CD14-positive monocyte (primary cell): ENCODE measurements at regions not wholly inside any gene's neighbourhood (a gene's known extent, or its start where the extent isn't known, plus 50 kb on each side); places are given as distances from the start of the nearest gene placed in this dataset.

Experiments
- DNase-seq, 3 donors: peaks; one replicate each; pipeline ENCODE4 v3.0.0-alpha.2; 2011 to 2022
- H2AFZ ChIP-seq: 2 replicates; pipeline ENCODE4 v1.6.0; 2012; ENCODE audit warnings: mild to moderate bottlenecking, low read depth, low read length, inconsistent platforms; ENCODE audit not compliant: insufficient read depth, poor library complexity, severe bottlenecking
- H3K27ac ChIP-seq, 2 donors: 1 replicate in 1 of 2; 2 replicates in 1 of 2; pipeline ENCODE4 v1.5.1; 2012 to 2013; ENCODE audit warnings: low read length in 2 of 2, control low read depth in 1 of 2, inconsistent platforms in 1 of 2, low read depth in 1 of 2, mild to moderate bottlenecking in 1 of 2
- H3K27me3 ChIP-seq, 2 donors: one replicate each; pipeline versions ENCODE4 v1.6.0 to v1.6.1; 2011 to 2013; ENCODE audit warnings: low read length in 2 of 2; ENCODE audit not compliant: control insufficient read depth in 2 of 2, insufficient read depth in 2 of 2
- H3K36me3 ChIP-seq, 2 donors: replicated peaks in 1 of 2; 1 replicate in 1 of 2; 2 replicates in 1 of 2; pipeline versions ENCODE4 v1.5.1 to v1.6.1; 2012 to 2013; ENCODE audit warnings: low read length in 2 of 2, control low read depth in 1 of 2, inconsistent platforms in 1 of 2, mild to moderate bottlenecking in 1 of 2; ENCODE audit not compliant: insufficient read depth in 2 of 2, control insufficient read depth in 1 of 2
- H3K4me1 ChIP-seq, 2 donors: 1 replicate in 1 of 2; 2 replicates in 1 of 2; pipeline versions ENCODE4 v1.5.1 to v1.6.1; 2012 to 2013; ENCODE audit warnings: low read length in 2 of 2, control low read depth in 1 of 2, inconsistent platforms in 1 of 2, mild to moderate bottlenecking in 1 of 2, moderate library complexity in 1 of 2; ENCODE audit not compliant: insufficient read depth in 2 of 2, control insufficient read depth in 1 of 2
- H3K4me2 ChIP-seq: replicated peaks from 2 replicates; pipeline ENCODE3; 2012; ENCODE audit warnings: low read length, moderate library complexity, mild to moderate bottlenecking; ENCODE audit not compliant: poor library complexity, severe bottlenecking; ENCODE audit errors: extremely low read depth
- H3K4me3 ChIP-seq, 3 experiments: fragments of 200-600 bp in 1 of 3; sonication (generic) in 1 of 3; replicated peaks in 1 of 3; 1 replicate in 2 of 3; 2 replicates in 1 of 3; pipeline ENCODE4 v1.5.1; 2011 to 2013; ENCODE audit warnings: low read length in 3 of 3, mild to moderate bottlenecking in 3 of 3, control low read depth in 2 of 3, low read depth in 2 of 3, inconsistent platforms in 1 of 3, moderate library complexity in 1 of 3
- H3K79me2 ChIP-seq: 2 replicates; pipeline ENCODE4 v1.6.0; 2012; ENCODE audit warnings: mild to moderate bottlenecking, control low read depth, inconsistent platforms, low read length, moderate library complexity; ENCODE audit not compliant: insufficient read depth
- H3K9ac ChIP-seq: 2 replicates; pipeline ENCODE4 v1.6.0; 2017; ENCODE audit warnings: low read length, mild to moderate bottlenecking; ENCODE audit not compliant: insufficient read depth, poor library complexity, severe bottlenecking
- H3K9me3 ChIP-seq, 2 donors: replicated peaks in 1 of 2; 1 replicate in 1 of 2; 2 replicates in 1 of 2; pipeline versions ENCODE4 v1.5.1 to v1.6.1; 2012 to 2013; ENCODE audit warnings: low read length in 2 of 2, control low read depth in 1 of 2; ENCODE audit not compliant: control insufficient read depth in 1 of 2, insufficient read depth in 1 of 2
- H4K20me1 ChIP-seq: 2 replicates; pipeline ENCODE4 v1.6.0; 2012; ENCODE audit warnings: mild to moderate bottlenecking, low read length, control low read depth, moderate library complexity; ENCODE audit not compliant: insufficient read depth
- H3K27ac Mint-ChIP-seq, 7 donors: one replicate each; pipeline ENCODE4 v1.8.0; 2020; ENCODE audit warnings: mild to moderate bottlenecking in 7 of 7, mixed read lengths in 7 of 7, moderate library complexity in 6 of 7, inconsistent platforms in 2 of 7
- H3K27me3 Mint-ChIP-seq, 3 donors: one replicate each; pipeline ENCODE4 v1.8.0; 2021 to 2022; ENCODE audit warnings: low read depth in 3 of 3, mild to moderate bottlenecking in 3 of 3, mixed read lengths in 3 of 3, moderate library complexity in 3 of 3, inconsistent platforms in 1 of 3
- H3K36me3 Mint-ChIP-seq, 2 donors: one replicate each; pipeline ENCODE4 v1.8.0; 2020; ENCODE audit warnings: mixed read lengths in 2 of 2, inconsistent platforms in 1 of 2, mild to moderate bottlenecking in 1 of 2
- H3K4me1 Mint-ChIP-seq: one replicate; pipeline ENCODE4 v1.8.0; 2020; ENCODE audit warnings: mild to moderate bottlenecking, mixed read lengths
- H3K4me3 Mint-ChIP-seq, 2 donors: one replicate each; pipeline ENCODE4 v1.8.0; 2020; ENCODE audit warnings: mild to moderate bottlenecking in 2 of 2, mixed read lengths in 2 of 2, moderate library complexity in 1 of 2
- H3K9me3 Mint-ChIP-seq, 7 donors: one replicate each; pipeline ENCODE4 v1.8.0; 2020 to 2022; ENCODE audit warnings: mixed read lengths in 7 of 7, mild to moderate bottlenecking in 6 of 7, moderate library complexity in 6 of 7, inconsistent platforms in 2 of 7
- CTCF ChIP-seq: fragments of 200-600 bp; IDR thresholded peaks from one replicate; pipeline ENCODE4 v1.8.0; 2022; ENCODE audit warnings: antibody characterized with exemption, mild to moderate bottlenecking
- WGBS: methylation state at CpG from one replicate; pipeline ENCODE4 v1.1.5; 2013; ENCODE audit warnings: missing lambda C conversion rate; ENCODE audit not compliant: insufficient coverage; 5-methylcytosine and 5-hydroxymethylcytosine counted together
- intact Hi-C, 2 donors: fragments of 100-400 bp; cut with micrococcal nuclease; formaldehyde crosslinking; loops; one replicate each; pipeline versions ENCODE4 v1.15.0 to v1.15.1; 2023

GRCh38 chr11:44417731-44418455, 108.0 kb upstream of the ALX4 start:
- Histone ChIP-seq H3K27me3 (peaks cover 1 to 4% of the 10 kb centered on the region in 2 donors), H4K20me1 (no peaks in the 10 kb centered on the region), H3K4me3 (no peak overlapping the region), H3K79me2 (no peaks in the 10 kb centered on the region), H3K4me2 (no peak overlapping the region), H3K36me3 (no peaks in the 10 kb centered on the region), H3K9me3 (no peaks in the 10 kb centered on the region), H3K9ac (no peak overlapping the region), H3K27ac (no peak overlapping the region), H2AFZ (no peak overlapping the region), H3K4me1 (no peaks in the 10 kb centered on the region)
- Mint-ChIP-seq H3K9me3 (peaks cover 0 to 5% (median 1%) of the 10 kb centered on the region in 7 donors), H3K4me3 (no peak overlapping the region), H3K27ac (no peak overlapping the region), H3K4me1 (no peaks in the 10 kb centered on the region), H3K36me3 (no peaks in the 10 kb centered on the region), H3K27me3 (peaks cover 9 to 16% (median 14%) of the 10 kb centered on the region in 3 donors)
- intact Hi-C loops = no loop called here
- WGBS = 100% methylated on average over 6 of the region's 7 CpGs
- no peak for TF ChIP-seq CTCF
- no peak for DNase-seq

DNA sequence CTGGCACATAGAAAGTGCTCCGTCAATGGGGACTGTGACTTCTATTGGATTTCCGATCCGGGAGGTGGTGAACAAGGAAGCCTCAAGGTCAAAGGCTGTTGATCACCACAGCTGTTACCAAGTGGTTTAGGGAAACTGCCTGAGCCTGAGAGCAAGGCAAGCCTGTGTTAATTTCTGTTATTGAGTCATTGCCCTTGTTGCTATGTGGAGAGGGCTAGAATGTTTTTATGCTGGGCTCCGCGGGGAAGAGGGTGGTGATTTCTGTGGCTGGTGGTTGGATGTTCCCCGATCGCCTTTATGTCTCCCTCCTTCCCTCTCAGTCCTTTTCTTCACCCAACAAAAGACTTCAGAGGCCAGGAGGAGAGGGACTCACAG, 108.5 kb upstream of the ALX4 start:
- Histone ChIP-seq H3K36me3 (no peaks in the 10 kb centered on the region), H3K9me3 (no peaks in the 10 kb centered on the region), H3K27ac (no peak overlapping the region), H3K4me1 (no peaks in the 10 kb centered on the region), H3K9ac (no peak overlapping the region), H3K4me2 (no peak overlapping the region), H3K27me3 (no peaks in the 10 kb centered on the region), H2AFZ (no peak overlapping the region), H3K4me3 (no peak overlapping the region), H3K79me2 (no peaks in the 10 kb centered on the region), H4K20me1 (no peaks in the 10 kb centered on the region)
- no peak for DNase-seq
- TF ChIP-seq CTCF = no peak
- H3K27me3 Mint-ChIP-seq = peaks cover 11 to 16% (median 14%) of the 10 kb centered on the region in 3 donors
- H3K9me3 Mint-ChIP-seq = peaks cover 0 to 5% (median 1%) of the 10 kb centered on the region in 7 donors
- no peak overlapping the region for H3K27ac Mint-ChIP-seq
- no peak overlapping the region for H3K4me3 Mint-ChIP-seq
- intact Hi-C loops = no loop called here
- H3K36me3 Mint-ChIP-seq = no peaks in the 10 kb centered on the region
- WGBS = 97% methylated on average over 3 of the region's 7 CpGs
- H3K4me1 Mint-ChIP-seq = no peaks in the 10 kb centered on the region
